Mesodermal cell (in vitro differentiated cells): ENCODE measurements at regions not wholly inside any gene's neighbourhood (a gene's known extent, or its start where the extent isn't known, plus 50 kb on each side); places are given as distances from the start of the nearest gene placed in this dataset.

ENCODE experiments used
- H3K27ac ChIP-seq: 2 replicates; pipeline ENCODE4 v1.7.0; 2013; ENCODE audit warnings: mild to moderate bottlenecking, low read depth, low read length, moderate library complexity; ENCODE audit not compliant: severe bottlenecking
- H3K36me3 ChIP-seq: 2 replicates; pipeline ENCODE4 v1.7.1; 2013; ENCODE audit warnings: mild to moderate bottlenecking, low read length, moderate library complexity; ENCODE audit not compliant: control insufficient read depth, insufficient read depth
- H3K4me1 ChIP-seq: one replicate; pipeline ENCODE4 v1.7.1; 2013; ENCODE audit warnings: mild to moderate bottlenecking, low read length; ENCODE audit not compliant: insufficient read depth, control insufficient read depth, poor library complexity, severe bottlenecking
- H3K4me3 ChIP-seq: 2 replicates; pipeline ENCODE4 v1.7.0; 2013; ENCODE audit warnings: low read length, control low read depth, mild to moderate bottlenecking; ENCODE audit not compliant: insufficient read depth, poor library complexity, severe bottlenecking; ENCODE audit errors: extremely low read depth
- H3K9me3 ChIP-seq: 2 replicates; pipeline ENCODE4 v1.7.1; 2013; ENCODE audit warnings: mild to moderate bottlenecking, low read length, moderate library complexity; ENCODE audit not compliant: control insufficient read depth
- WGBS, 2 experiments: methylation state at CpG; one replicate each; pipeline ENCODE4 v1.1.5; 2013; ENCODE audit warnings: missing lambda C conversion rate in 2 of 2; ENCODE audit not compliant: insufficient coverage in 2 of 2; 5-methylcytosine and 5-hydroxymethylcytosine counted together

DNA sequence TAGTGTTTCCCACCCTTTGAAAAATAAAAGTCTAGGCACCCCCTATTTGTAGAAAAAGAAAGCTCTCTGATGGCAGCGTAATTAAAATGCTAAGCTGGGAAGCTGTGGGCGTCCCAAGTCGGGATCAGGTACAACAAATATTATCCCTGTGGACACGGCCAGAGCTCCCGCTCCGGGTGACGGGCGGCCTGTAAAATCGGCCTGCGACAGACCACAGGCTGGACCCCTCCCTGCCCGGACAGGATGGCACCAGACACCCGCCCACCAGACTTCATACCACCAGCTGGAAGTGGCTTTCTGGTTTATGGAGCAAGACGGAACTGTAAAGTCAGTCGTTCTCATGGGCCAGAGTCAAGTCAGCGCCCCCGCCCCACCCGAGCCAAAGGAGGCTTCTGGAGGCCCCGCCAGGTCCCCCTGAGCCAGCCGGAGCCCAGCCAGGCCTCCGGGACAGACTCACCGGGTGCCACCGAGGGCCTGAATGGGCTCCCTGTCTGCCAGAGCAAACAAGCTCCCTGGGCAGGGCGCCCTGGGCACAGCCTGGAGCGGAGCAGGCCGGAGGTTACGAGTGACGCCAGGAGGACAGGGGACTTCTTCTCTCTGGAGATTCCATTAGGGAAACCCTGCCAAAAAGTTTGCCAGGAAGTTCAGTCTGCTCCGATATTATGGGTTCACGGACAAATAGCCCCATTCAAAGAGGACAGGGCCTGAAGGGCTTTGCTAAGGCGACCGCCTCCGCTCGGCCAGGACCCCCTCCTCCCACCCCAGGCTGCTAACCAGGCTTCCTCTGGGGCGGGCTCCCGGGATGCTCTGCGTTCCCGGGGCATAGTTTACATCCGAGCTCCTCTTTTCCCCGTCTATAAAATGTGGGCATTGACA lies 173.7 kb downstream of the ERCC6L2 start:
- Histone ChIP-seq H3K27ac (peak overlapping the region; percentile 87), H3K9me3 (peaks cover 2% of the 10 kb centered on the region), H3K4me1 (peaks cover 25% of the 10 kb centered on the region), H3K4me3 (no peak overlapping the region), H3K36me3 (no peaks in the 10 kb centered on the region)
- 93 to 94% methylated on average over 29 to 38 of the region's 39 CpGs for WGBS, 2 experiments

- Histone ChIP-seq H3K4me3 (no peak overlapping the region), H3K9me3 (peaks cover 2% of the 10 kb centered on the region), H3K27ac (peak overlapping the region; percentile 87), H3K4me1 (peaks cover 25% of the 10 kb centered on the region), H3K36me3 (no peaks in the 10 kb centered on the region)
- WGBS, 2 experiments, result 45 to 52% methylated on average over 18 to 19 of the region's 24 CpGs
These were observed 172.8 kb downstream of the ERCC6L2 start for GRCh38 chr9:96048104-96048955.

- H3K4me1 ChIP-seq, result peaks cover 25% of the 10 kb centered on the region
- no peaks in the 10 kb centered on the region for H3K36me3 ChIP-seq
- 52 to 71% methylated on average over 4 to 8 of the region's 10 CpGs for WGBS, 2 experiments
- H3K27ac ChIP-seq, result peak overlapping the region; percentile 87
- peaks cover 2% of the 10 kb centered on the region for H3K9me3 ChIP-seq
- no peak overlapping the region for H3K4me3 ChIP-seq
These were observed 172.2 kb downstream of the ERCC6L2 start for GRCh38 chr9:96047741-96048103.

DNA sequence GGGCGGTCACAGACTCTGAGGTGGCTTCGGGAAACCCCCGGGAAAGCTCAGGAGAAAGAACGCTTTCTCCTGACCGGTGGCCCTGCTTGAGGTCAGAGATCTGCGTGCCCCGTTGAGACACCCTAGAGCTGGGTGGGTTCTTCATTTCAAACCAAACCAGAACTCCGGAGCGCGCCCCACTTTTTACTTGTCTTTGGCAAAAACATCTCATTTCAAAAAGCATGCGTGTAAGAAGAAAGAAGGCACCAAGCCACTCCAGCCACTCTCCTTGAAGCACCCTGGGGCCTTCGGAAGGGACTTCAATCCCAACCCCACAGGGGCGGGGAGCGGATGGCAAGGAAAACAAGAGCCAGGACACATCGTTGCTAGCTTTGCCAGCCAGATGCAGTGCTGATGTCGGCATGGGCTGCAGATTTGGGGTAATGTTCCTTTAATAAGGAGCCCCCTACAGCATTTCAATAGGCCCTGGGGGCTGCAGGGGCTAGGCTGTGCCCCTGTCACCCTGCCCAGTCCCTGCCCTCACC lies 171.7 kb downstream of the ERCC6L2 start:
- Histone ChIP-seq H3K9me3 (peaks cover 2% of the 10 kb centered on the region), H3K27ac (peak overlapping the region; percentile 87), H3K36me3 (no peaks in the 10 kb centered on the region), H3K4me3 (no peak overlapping the region), H3K4me1 (peaks cover 25% of the 10 kb centered on the region)
- 93 to 99% methylated on average over 14 to 15 of the region's 16 CpGs for WGBS, 2 experiments

GRCh38 chr9:96045811-96046210 lies 170.3 kb downstream of the ERCC6L2 start:
- Histone ChIP-seq H3K36me3 (no peaks in the 10 kb centered on the region), H3K4me3 (no peak overlapping the region), H3K27ac (no peak overlapping the region), H3K4me1 (peaks cover 25% of the 10 kb centered on the region), H3K9me3 (no peaks in the 10 kb centered on the region)
- 95 to 96% methylated on average over 4 to 5 of the region's 5 CpGs for WGBS, 2 experiments

- no peaks in the 10 kb centered on the region for H3K9me3 ChIP-seq
- no peak overlapping the region for H3K27ac ChIP-seq
- 92 to 98% methylated on average over 2 to 4 of the region's 4 CpGs for WGBS, 2 experiments
- peaks cover 24% of the 10 kb centered on the region for H3K4me1 ChIP-seq
- H3K4me3 ChIP-seq, result no peak overlapping the region
- no peaks in the 10 kb centered on the region for H3K36me3 ChIP-seq
These were observed 168.9 kb downstream of the ERCC6L2 start for GRCh38 chr9:96044401-96044800.

- H3K27ac ChIP-seq, result no peak overlapping the region
- 75 to 80% methylated on average over 14 to 15 of the region's 21 CpGs for WGBS, 2 experiments
These were observed 165.3 kb downstream of the ERCC6L2 start for GRCh38 chr9:96040591-96041461.

DNA sequence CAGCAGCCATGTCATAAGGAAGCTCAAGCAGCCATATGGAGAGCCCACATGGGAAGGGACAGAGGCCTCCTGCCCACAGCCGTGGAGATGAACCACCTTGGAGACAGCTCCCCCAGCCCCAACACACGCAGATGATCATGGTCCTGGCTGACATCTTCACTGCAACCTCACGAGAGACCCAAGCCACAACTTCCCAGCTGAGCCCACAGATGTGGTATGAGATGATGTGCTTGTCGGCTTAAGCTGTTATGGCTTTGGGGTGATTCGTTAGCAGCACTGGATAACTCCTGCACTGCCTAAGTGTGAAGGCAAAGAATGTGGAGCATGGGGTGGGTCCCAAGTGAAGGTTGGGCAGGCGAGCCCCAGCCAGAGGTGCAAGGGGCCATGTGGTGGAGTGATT lies 163.4 kb downstream of the ERCC6L2 start:
- H3K9me3 ChIP-seq, result peaks cover 29% of the 10 kb centered on the region
- WGBS, 2 experiments, result 88 to 100% methylated on average over 3 to 5 of the region's 6 CpGs
- no peaks in the 10 kb centered on the region for H3K4me1 ChIP-seq
- no peak overlapping the region for H3K27ac ChIP-seq
- H3K36me3 ChIP-seq, result no peaks in the 10 kb centered on the region
- H3K4me3 ChIP-seq, result no peak overlapping the region

More at GRCh38 chr9:96040591-96041461, 165.3 kb downstream of the ERCC6L2 start:
- Histone ChIP-seq H3K4me3 (no peak overlapping the region), H3K36me3 (no peaks in the 10 kb centered on the region), H3K9me3 (peaks cover 16% of the 10 kb centered on the region), H3K4me1 (no peaks in the 10 kb centered on the region)

DNA sequence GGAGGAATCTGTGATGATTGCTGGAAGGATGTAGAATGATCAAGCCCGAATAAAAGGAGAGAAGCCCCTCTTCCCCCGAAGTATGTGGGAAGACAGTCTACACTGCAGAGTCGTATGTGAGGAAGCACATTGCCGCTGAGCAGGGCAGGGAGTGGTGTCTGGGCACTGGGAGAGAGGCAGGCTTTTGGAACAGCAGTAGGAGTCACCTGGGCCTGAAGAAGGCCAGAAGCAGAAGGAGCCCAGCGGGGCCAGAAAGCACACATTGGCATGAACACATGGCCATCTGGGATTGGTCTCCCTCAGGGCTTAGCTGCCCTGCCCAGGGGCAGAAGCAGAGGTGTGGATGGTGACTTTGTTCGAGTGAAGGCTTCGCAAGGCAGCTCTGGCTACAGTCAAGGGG lies 162.8 kb downstream of the ERCC6L2 start:
- Histone ChIP-seq H3K4me3 (no peak overlapping the region), H3K36me3 (no peaks in the 10 kb centered on the region), H3K9me3 (peaks cover 29% of the 10 kb centered on the region), H3K27ac (no peak overlapping the region), H3K4me1 (no peaks in the 10 kb centered on the region)
- WGBS, 2 experiments, result 91 to 96% methylated on average over 7 of the region's 7 CpGs

- Histone ChIP-seq H3K9me3 (peaks cover 29% of the 10 kb centered on the region), H3K36me3 (no peaks in the 10 kb centered on the region), H3K27ac (no peak overlapping the region), H3K4me1 (no peaks in the 10 kb centered on the region), H3K4me3 (no peak overlapping the region)
- WGBS, 2 experiments, result 84 to 93% methylated on average over 4 to 5 of the region's 5 CpGs
These were observed 159.1 kb downstream of the ERCC6L2 start for GRCh38 chr9:96034553-96035122.
